C1 segment of cervical spinal cord (tissue), 14 donors: ENCODE measurements at regions not wholly inside any gene's neighbourhood (a gene's known extent, or its start where the extent isn't known, plus 50 kb on each side); places are given as distances from the start of the nearest gene placed in this dataset.
"Not testable (repeated sequence)": the region's sequence is repeated elsewhere in the genome, so short reads cannot be mapped to it uniquely, and the experiment has no call there.

Experiments
- DNase-seq, 14 donors: peaks; one replicate each; lab custom pipeline; 2025; lab: John Stamatoyannopoulos, UW

DNA sequence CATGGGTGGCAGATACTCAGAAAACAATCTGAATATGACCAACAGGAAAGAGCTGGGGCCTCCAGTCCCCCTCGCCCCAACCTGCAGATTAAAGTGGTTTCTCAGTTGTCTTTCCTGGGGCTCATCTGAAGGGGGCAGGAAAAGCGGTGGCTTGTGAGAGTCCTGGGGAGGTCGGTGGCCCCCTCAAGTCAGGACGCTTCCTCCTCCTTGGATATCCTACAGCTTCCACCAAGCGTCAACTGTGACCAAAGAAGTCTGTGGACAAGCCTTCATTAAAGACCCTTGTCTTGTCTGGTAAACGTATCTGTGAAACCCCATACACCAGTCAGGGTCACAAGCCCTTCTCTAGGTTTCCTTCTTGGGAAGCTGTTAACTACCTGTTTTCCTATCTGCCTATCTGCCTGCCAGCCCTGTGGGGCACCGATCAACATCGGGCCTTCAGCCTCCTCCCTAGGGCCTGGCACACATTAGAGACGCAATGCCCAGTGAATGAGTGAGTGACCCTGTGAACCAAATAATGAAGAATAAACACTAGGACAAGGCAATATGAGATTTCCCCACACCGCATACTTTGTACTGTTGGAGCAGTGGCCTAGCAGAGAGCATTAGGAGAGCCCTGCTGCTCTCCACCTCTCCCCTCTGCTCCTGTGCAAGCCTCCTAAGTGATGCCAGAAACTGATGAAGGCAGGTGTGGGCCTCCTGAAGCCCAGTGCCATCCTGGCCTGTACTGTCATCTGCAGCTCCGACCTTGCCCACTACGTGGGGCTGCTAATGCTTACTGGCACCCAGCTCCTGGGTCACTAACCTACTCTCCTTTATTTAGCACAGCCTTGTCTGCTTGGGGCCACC is 1317.8 kb downstream of the UQCRFS1 start:
- no peak for DNase-seq

DNA sequence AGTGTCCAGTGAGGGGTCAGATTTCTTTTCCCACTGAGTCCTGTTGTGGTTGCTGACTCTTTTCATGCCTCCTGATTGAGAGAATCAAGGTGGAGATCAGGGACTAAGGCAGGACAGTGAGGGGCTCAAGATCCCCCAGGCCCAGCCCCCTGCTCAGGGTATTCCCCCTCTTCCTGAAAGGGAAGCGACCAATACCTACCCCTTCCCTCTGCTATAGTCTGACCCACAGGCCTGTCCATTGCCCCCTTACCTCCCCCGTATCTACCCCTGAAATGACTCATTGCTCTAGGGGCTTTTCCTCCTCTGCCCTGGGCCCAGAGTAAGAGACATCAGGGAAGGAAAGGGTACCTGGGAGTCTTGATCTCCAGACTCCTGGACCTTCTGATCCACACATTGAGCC is 1320.5 kb downstream of the UQCRFS1 start:
- no peak for DNase-seq

DNA sequence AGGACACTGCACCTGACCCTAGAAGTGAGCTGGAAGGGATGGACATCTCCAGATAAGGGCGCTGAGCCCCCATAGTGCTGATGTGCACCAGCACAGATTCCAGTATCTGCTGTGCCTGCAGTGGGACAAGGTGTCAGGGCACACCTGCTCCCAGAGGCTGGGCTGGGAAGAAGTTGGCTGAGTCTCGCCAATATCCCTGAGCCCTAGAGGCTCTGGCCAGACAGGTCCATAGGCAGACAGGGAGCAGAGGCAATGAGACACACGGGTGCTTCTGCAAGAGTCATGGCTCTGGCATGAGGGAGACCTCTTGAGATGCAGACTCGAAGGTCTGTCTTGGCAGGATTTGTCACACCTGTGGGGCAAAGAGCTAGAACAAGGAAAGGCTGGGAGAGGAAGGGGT is 1321.5 kb downstream of the UQCRFS1 start:
- DNase-seq, result no peak

DNA sequence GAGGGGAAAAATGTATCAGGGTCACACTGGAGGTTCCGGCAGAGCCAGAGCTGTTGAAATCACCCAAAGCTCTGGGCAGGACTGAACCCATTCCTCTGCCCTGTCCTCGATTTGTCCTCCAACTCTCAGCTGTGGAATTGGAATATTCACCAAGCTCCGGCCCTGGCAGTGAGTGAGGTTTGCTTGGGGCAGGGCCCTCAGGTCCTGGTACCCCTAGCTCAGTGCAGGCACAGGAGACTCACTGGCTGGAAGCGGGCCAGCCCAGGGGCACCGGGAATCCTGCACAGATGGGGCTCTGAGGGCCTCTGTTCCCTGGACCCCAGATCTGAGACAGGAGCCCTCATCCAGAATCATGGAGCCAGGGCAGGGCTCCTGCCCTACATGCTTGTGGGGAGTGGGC is 1322.3 kb downstream of the UQCRFS1 start:
- DNase-seq, result no peak

- DNase-seq, result no peak
Observed at GRCh38 chr19:27890206-27890605, 1322.7 kb downstream of the UQCRFS1 start.

GRCh38 chr19:27889156-27889555 is 1323.8 kb downstream of the UQCRFS1 start:
- DNase-seq, result no peak

- no peak for DNase-seq
Observed at GRCh38 chr19:27887946-27888345, 1325.0 kb downstream of the UQCRFS1 start.

GRCh38 chr19:27885359-27885758 is 1327.6 kb downstream of the UQCRFS1 start:
- DNase-seq, result no peak

DNA sequence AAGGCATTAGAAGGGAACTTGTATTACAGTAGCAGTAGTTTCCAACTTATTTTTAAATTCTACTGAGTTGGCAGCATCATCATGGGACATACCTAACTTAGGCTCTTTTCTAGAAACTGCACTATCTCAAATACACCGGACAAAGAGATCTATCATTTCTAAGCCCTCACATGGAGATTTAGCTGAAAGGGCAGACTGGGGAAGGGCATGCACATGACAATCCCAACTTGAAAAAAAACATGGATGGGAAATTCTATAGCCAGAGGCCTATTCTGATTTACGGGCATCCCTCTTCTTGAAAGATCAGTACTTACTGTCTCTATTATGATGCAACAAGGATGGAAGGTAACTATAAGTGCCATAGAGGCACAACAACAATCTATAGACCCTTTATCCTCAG is 1328.6 kb downstream of the UQCRFS1 start:
- DNase-seq, result no peak

GRCh38 chr19:27881213-27881612 is 1331.7 kb downstream of the UQCRFS1 start:
- no peak for DNase-seq

GRCh38 chr19:27876976-27877512 is 1335.9 kb downstream of the UQCRFS1 start:
- no peak for DNase-seq

DNA sequence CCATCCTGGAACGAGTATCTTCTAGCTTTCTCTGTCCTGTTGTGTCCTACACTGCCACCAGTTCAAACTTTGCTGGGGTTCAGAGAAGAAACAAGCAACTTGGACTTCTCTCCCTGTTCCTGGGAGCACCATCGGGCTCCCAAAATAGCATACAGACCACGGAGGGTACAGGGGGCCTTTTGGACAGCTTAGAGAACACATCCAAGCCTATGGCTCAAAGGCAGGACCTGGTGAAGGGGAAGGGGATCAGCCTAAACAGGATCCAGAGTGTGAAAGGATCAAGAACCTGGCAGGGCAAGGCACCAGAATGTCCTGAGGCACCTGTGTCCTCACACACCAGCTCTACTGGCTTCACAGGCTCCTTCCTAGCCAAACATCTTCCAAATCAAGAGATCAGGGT is 1336.5 kb downstream of the UQCRFS1 start:
- no peak for DNase-seq

DNA sequence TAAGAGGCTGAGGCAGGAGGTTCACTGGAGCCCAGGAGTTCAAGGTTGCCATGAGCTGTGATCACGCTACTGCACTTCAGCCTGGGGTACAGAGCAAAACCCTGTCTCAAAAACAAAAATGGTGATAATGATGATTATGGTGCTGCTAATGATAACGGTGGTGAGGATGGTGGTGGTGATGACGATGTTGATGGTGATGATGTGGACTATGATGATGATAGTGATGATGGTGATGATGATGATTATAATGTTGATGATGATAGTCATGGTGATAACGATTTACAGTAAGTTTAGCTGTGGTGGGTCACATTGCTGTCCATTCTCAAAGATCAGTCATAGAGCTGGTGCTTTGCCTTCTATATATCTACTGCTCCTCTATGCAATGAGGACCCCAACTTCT is 1340.6 kb downstream of the UQCRFS1 start:
- DNase-seq, result no peak

DNA sequence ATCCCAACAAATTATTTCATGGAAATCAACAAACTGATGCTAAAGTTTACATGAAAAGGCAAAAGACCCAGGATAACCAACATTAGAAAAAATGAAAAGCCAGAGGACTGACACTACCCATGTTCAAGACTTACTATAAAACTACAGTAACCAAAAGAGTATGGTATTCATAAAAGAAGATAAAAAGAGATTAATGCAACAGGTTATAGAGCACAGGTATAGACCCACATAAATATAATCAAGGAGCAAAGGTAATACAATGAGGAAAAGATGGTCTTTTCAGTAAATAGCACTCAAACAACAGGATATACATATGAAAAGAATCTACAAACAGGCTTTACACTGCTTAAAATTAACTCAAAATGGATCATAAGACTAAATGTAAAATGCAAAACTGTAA is 1342.7 kb downstream of the UQCRFS1 start:
- no peak for DNase-seq

DNA sequence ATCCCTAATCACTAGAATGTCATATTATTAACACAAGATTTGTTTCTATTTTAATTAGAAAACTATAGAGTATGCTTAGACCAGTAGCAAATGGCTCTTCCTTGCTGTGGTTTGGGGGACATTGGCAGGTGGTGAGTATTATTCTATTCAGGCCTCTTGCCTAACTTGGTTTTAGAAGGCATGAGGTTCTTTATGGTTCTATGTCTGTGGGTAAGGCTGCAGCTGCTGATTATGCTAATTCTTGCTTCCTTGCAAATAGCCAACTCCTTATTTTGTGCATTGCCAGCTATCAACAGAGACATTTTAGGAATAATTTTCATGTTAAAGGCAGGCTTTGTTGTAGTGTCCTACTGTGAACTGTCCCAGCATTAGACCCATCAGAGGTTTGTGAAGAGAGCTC is 1344.9 kb downstream of the UQCRFS1 start:
- DNase-seq, result no peak

- no peak for DNase-seq
Observed at GRCh38 chr19:27865927-27866777, 1346.8 kb downstream of the UQCRFS1 start.

GRCh38 chr19:27861411-27861975 is 1351.5 kb downstream of the UQCRFS1 start:
- no peak for DNase-seq

DNA sequence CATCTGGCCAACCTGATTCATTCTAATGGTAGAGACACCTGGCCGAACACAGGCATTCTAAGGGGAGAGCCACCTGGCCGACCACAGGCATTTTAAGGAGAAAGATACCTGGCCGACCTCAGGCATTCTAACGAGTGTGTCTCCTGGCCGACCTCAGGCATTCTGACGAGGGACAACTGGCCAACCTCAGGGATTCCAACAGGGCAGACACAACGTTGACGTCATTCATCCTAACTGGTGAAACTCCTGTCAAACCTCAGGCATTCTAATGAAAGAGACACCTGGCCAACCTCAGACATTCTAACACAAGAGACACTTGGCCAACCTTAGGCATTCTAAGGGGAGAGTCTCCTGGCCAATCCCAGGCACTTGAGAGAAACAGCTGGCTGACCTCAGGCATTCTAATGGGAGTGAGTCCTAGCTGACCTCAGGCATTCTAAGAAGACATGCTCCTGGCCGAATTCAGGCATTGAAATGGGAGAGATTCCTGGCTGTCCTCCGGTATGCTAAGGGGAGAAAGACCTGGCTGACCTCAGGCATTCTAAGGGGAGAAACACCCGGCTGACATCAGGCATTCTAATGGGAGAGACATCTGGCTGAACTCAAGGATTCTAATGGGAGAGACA is 1352.5 kb downstream of the UQCRFS1 start:
- DNase-seq, result no peak

DNA sequence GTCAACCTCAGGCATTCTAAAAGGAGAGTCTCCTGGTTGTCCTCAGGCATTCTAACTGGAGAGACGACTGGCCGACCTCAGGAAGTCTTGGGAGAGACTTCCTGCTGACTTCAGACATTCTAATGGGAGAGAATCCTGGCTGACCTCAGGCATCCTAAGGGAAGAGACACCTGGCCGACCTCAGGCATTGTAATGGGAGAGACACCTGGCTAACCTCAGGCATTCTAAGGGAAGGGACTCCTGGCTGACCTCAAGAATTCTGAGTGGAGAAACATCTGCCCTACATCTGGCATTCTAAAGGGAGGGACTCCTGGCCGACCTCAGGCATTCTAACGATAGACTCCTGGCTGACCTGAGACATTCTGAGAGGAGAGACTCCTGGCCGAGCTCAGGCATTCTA is 1353.3 kb downstream of the UQCRFS1 start:
- no peak for DNase-seq

- DNase-seq, result no peak
Observed at GRCh38 chr19:27858981-27859581, 1353.9 kb downstream of the UQCRFS1 start.

GRCh38 chr19:27852931-27853330 is 1360.0 kb downstream of the UQCRFS1 start:
- DNase-seq, result not testable (repeated sequence)
